SU-DHL-6 (cell line): ENCODE measurements at regions not wholly inside any gene's neighbourhood (a gene's known extent, or its start where the extent isn't known, plus 50 kb on each side); places are given as distances from the start of the nearest gene placed in this dataset.
"Not testable (repeated sequence)": the region's sequence is repeated elsewhere in the genome, so short reads cannot be mapped to it uniquely, and the experiment has no call there.

Experiments used
- CTCF ChIP-seq: fragments of 200-600 bp; sonication (generic); IDR thresholded peaks from one replicate; pipeline ENCODE4 v1.5.1; 2017; ENCODE audit warnings: antibody characterized with exemption, mild to moderate bottlenecking, low read length, moderate library complexity; ENCODE audit not compliant: insufficient read depth, poor library complexity, severe bottlenecking
- EZH2phosphoT487 ChIP-seq: fragments of 200-600 bp; sonication (generic), shearing (Covaris generic); conservative IDR thresholded peaks from 2 replicates; pipeline ENCODE4 v1.6.1; 2018; ENCODE audit warnings: mild to moderate bottlenecking, antibody characterized with exemption, low read length, moderate library complexity, mixed read lengths

DNA sequence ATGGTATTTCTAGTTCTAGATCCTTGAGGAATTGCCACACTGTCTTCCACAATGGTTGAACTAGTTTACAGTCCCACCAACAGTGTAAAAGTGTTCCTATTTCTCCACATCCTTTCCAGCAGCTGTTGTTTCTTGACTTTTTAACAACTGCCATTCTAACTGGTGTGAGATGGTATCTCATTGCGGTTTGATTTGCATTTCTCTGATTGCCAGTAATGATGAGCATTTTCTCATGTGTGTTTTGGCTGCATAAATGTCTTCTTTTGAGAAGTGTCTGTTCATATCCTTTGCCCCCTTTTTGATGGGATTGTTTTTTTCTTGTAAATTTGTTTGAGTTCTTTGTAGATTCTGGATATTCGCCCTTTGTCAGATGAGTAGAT, 308.6 kb upstream of the B3GAT1 start:
- TF ChIP-seq CTCF, EZH2phosphoT487: not testable (repeated sequence)
